ENCODE measurements at regions not wholly inside any gene's neighbourhood (a gene's known extent, or its start where the extent isn't known, plus 50 kb on each side); places are given as distances from the start of the nearest gene placed in this dataset.

- TF ChIP-seq RNF2 (IDR thresholded peaks at IDR 0.05; ENCODE audit: borderline replicate concordance, low read depth, low read length, missing control alignments, poor library complexity, severe bottlenecking) (no peak), EZH2 (IDR thresholded peaks at IDR 0.05; ENCODE audit: low read depth, low read length, severe bottlenecking) (no peak)
Measured at GRCh38 chr3:150317469-150317868, 90.6 kb upstream of the TSC22D2 start.
